Neuronal stem cell (in vitro differentiated cells): ENCODE measurements at regions not wholly inside any gene's neighbourhood (a gene's known extent, or its start where the extent isn't known, plus 50 kb on each side); places are given as distances from the start of the nearest gene placed in this dataset. TPM values are rescaled to one million over a fixed set of nuclear protein-coding genes. Genes with fewer than 3 reads are reported as not detected.

Source experiments
- small RNA-seq: library from polyadenylated mRNA; stranded (forward); fragments of <200 nt; extraction: miRNeasy Mini kit (QIAGEN cat#:217004); gene quantifications from one replicate; pipeline ENCODE3, GENCODE V24; 2013; ENCODE audit not compliant: insufficient read depth

Small RNA genes lying in the stretch of these regions (small RNA-seq; reads per million reads assigned to genes)
- gene MCRIP2P2 (not detected), gene RF00019 (not detected), gene RNU7-183P (not detected)
